GM18909 (cell line): ENCODE measurements at regions not wholly inside any gene's neighbourhood (a gene's known extent, or its start where the extent isn't known, plus 50 kb on each side); places are given as distances from the start of the nearest gene placed in this dataset.
"Not testable (repeated sequence)": the region's sequence is repeated elsewhere in the genome, so short reads cannot be mapped to it uniquely, and the experiment has no call there.

ENCODE experiments used
- ATAC-seq: cut with Tn5 transposase; IDR thresholded peaks from one replicate; pipeline ENCODE4 v1.9.1; 2021; ENCODE audit warnings: mild to moderate bottlenecking; ENCODE audit not compliant: unreplicated experiment, poor library complexity

DNA sequence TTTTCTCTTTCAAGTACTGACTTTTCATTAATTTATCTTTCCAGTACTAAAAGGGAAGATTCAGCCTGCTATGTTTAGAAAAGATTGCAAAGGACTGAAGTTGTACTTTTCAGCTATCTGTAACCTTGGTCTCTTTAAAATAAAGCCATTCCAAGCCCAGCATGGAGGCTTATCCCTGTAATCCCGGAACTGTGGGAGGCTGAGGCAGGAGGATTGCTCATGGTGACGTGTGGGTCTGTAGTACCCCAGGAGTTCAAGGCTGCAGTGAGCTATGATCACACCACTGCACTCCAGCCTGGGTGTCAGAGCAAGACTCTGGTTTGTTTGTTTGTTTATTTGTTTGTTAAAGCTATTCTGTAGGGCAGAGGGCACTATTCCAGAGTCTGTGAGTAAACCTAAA is 50.6 kb upstream of the TMEM170B start:
- no peak for ATAC-seq

DNA sequence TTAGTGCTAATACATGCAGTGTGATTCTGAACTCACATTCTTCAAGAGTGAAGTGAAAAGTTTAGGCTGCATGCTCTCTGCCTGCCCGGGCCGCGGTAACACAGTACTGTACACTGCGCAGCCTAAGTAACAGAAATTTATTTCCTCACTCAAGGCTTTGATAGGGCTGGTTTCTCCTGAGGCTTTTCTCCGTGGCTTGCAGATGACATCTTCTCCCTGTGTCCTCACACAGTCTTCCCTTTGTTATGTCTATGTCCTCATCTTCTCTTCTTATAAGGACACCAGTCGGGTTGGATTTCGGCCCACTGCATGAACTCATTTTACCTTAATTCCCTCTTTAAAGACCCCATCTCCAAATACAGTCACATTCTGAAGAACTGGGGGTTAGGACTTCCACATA is 51.1 kb upstream of the TMEM170B start:
- no peak for ATAC-seq

DNA sequence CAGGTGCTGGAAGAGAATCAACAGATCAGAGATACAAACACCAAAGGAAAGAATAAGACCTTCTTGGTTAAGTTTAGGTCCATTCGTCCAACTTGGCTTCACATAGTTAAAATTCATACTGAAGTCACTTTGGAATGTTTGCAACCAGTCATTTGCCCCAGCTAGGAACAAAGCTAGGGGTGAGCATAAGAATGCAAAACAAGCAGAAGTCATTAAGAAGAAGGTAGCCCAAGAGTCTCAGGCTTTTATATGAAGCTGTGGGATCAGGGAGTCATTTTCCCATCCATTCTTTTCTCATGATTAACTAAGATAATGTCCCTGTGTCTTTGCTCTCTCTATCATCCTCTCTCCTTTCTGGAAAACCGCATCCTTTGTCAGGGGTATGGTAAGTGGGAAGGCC is 51.5 kb upstream of the TMEM170B start:
- no peak for ATAC-seq

DNA sequence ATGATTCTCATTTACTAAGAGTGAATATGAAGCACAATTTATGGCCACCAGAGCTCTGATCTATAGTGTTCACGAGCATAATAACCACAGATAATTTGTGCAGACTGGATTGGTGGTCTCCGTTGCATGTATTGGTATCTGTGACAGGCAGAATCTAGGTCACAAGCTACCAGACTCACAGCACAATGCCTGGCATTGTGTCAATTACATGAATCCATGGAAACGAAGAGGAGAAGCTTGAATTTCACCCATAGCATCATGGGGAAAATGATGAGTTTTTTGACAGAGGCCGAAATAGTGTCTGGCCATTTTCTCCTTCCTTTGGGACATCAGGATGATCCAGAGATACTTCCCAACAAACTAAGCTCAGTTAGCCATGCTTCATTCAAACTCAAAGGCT is 52.3 kb upstream of the TMEM170B start:
- ATAC-seq: no peak

DNA sequence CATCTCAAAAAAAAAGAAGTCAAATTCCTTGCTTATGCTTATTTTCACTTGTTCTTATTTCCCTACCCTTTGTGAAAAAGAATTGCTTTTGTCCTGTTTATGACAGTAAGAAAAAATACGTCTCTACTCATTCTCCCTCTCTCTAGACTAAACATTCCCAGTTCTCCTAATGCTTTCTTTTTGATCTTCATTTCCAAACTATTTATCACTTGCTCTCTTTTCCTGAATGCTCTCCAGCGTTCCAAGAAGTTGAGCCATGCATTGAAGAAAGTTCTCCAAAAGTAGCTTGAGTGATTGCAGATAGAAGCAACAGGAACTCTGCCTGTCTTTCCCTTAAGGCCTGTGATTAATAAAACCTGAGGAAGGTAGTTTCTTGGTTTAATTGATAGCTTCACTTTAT is 53.1 kb upstream of the TMEM170B start:
- ATAC-seq: no peak

DNA sequence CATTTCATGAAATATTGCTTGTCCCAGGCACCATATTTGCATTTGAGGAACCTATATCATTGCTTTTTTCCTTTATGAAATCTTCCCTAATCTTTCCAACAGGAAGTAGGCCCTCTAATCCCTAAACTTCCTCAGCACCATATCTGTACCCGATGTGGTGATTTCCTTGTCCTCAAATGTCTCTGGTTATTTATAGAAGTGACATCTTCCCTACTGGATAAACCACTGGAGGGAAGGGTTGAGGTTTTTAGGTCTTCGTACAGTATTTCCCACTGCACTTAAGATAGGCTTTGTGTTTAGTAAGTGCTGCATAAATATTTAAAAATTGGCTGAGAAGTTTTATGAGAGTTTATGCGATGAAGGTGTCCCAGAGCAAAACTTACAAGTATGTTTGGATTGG is 54.9 kb upstream of the TMEM170B start:
- ATAC-seq: no peak

DNA sequence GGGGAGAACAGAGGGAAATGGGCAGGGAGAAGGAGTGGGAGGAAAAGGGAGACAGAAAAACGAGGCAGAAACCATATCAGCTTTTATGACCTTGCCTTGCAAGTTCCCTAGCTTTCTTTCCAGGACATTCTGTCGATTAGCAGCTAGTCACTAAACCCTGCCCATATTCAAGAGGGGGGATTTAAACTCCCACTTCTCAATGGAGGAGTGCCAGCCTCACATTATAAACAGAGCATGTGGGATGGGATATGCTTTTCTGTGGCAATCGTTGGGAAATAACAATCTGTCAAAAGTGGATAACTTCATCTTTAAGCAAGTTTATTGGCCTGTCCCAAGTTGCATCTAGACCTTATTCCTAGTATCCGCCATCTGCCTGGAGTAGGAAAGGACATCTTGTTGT is 57.0 kb upstream of the TMEM170B start:
- no peak for ATAC-seq

DNA sequence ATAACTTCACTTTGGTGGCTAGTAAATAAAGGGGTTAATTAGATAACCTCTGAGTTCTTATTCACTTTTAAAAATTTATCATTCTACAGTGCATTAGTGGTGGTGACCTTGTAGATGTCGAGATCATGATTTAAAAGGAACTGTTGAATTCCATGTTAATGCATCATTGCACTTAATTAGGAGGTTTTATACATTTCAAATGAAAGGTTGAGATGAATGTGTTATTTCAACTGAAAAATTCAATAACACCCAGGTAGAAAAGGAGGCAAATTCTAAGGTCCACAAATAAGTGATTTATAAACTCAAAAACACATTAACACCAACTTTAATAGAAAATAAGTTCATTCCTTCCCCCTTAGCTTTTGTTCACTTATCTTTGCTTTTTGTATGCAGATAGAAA is 58.3 kb upstream of the TMEM170B start:
- no peak for ATAC-seq

DNA sequence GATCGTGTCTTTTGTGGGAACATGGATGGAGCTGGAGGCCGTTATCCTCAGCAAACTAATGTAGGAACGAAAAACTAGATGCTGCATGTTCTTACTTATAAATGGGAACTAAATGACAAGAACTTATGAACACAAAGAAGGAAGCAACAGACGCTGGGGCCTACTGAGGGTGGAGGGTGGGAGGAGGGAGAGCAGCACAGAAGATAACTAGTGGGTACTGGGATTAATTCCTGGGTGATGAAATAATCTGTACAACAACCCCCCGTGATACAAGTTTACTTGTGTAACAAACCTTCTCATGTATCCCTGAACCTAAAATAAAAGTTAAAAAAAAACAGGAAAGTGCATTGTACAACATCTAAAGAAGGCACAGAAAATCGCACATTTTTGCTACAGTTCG is 59.0 kb upstream of the TMEM170B start:
- ATAC-seq: no peak

DNA sequence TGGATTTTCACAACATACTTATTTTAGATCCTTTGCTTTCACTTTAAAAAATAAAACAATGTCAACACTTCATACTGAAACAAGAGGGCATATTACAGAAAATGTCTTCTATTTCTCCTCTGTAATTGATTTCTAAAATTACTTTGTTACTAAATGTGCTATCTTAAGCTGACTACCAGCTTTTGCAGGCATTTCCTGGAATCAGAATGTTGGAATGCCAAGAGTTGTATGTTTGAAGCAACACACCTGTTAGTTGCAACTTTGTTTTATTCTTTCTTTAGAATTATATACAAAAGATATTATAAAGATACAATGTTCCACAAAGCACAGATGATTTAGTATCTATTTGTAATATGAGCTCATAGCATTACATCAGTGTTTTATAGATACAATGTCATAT is 62.5 kb upstream of the TMEM170B start:
- no peak for ATAC-seq

DNA sequence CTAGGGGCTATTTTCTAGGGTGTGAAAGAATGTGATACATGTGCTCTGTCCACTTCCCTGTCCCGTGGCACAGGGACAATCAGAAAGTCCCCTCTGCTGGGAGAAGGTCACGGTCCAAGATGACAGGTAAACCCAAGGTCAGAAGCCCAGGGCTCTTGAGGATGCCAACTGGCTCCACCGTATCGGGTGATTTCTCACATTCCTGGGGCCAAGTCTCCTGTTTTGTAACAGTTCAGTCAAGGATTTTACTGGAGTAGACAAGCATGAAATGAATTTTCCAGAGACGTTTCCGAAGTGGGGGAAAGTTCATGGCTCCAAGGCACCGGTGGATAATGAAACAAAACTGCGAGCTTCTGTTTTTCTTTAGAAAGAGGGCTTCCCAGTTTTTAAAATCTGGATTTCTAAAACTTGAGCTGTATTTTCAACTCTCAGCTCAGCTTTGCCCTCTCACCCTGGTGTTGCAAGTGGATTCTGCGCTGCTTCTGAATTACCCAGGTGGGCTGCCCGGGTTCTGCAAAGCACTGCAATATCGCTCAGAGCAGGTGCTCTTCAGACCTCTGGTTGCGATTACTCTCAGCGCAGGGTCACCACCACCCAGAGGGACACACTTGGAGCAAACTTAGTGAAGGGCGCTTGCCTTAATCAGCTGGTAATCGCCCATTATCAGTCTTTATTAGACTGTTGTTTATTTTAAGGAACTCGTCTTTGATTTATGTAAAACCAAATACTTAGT is 64.4 kb upstream of the TMEM170B start:
- ATAC-seq: no peak

DNA sequence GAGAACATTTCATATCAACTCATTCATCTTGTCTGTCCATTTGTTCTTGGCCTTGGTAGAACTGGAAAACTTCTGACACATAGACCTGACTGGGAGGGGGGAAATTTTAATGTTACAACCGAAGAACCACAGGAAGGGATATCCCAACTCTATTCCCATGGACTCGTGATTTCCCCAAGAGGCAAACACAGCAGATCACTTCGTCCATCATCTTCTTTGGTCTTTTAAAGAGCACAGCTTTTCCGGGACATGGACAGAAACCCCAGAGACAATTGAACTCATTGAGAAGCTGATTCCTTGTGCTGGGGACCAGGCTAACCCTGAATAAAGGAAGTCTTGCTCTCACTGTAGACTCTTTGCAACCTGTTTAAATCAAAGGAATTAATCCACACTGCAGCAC is 66.3 kb upstream of the TMEM170B start:
- no peak for ATAC-seq

DNA sequence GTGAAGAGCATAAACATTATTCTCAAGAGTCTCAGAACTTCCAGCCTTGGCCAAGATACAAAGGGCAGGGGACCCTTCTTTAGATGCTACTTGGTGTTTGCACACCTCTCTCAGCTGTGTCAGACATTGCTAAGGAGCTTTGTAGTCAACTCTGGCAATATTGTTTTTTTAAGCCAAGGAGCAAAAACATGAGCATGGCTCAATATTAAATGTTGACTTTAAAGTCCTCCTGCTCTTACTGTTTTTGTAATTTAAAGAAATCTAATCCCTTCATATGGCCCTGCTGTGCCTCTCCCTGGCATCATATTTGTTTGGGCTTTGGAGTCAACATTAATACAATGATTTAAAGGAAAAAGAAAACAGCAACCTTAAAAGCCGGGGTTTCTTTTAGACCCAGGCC is 67.9 kb upstream of the TMEM170B start:
- ATAC-seq: no peak

DNA sequence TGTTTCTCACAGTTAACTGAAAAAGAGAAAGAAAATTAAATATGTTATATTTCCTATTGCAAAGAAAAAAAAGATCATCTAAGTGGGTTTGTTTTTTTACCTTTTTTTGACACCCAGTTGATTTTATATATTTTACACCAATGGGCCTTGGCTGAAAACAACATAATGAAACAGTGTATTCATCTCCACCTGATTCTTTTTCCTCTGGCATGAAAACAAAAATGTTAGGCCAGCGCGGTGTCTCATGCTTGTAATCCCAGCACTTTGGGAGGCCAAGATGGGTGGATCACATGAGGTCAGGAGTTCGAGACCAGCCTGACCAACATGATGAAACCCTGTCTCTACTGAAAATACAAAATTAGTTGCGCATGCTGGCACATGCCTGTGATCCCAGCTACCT is 69.3 kb upstream of the TMEM170B start:
- not testable (repeated sequence) for ATAC-seq

DNA sequence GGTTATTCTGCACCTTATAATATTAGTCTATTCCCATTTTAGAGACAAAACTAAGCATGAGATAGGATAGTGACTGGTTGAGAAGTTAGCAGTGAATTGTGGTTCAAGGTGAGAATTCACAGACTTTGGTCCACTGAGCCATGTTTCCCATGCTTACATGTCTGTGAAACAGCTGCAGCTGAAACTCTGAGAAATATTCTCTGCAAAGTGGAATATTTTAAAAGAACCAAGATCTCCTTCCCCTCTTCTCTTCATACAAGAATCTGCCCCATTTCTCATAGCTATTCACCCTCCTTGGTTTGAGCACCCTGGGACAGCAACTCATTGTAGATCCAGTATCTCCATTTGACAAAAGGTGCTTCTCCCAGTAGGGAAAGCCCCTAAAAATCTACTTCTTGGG is 70.2 kb upstream of the TMEM170B start:
- no peak for ATAC-seq

DNA sequence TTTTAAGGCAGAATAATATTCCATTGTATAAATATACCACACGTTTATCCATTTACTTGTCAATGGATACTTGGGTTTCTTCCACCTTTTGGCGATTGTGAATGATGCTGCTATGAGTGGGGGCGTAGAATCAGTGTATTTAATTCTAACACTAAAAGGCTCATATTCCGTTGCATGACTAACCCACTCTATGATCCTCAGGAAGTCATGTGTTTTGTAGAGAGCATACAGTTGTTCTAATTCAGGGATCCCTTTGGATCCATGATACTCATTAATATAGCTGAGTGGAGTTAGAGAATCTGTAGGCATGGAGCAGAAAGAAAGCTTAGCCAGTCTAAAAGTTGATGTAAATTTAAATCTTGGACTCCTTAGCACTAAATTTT is 74.2 kb upstream of the TMEM170B start:
- ATAC-seq: no peak

DNA sequence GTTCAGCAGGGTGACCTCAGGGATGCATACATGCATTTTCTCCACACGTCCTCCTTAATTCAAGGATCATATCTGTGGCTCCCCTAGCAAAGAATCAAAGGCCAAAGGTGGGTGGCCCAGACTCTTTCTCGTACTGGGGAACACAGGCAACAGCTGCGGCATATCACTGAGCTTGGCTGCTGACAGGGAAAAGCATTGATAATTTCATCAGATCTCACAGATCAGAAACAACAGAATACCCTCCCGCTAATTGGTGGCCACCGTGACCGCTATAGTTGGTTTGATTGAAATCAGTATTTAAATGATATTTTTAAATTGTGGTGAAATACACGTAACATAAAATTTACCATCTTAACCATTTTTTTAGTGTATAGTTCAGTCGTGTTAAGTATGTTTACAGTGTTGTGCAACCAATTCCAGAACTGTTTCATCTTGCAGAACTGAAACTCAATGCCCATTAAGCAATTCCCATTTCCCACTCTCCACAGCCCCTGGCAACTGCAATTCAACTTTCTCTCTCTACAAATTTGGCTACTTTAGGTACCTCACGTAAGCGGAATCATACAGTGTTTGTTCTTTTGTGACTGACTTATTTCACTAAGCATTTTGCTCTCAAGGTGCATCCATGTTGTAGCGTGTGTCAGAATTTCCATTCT is 74.7 kb upstream of the TMEM170B start:
- ATAC-seq: no peak

DNA sequence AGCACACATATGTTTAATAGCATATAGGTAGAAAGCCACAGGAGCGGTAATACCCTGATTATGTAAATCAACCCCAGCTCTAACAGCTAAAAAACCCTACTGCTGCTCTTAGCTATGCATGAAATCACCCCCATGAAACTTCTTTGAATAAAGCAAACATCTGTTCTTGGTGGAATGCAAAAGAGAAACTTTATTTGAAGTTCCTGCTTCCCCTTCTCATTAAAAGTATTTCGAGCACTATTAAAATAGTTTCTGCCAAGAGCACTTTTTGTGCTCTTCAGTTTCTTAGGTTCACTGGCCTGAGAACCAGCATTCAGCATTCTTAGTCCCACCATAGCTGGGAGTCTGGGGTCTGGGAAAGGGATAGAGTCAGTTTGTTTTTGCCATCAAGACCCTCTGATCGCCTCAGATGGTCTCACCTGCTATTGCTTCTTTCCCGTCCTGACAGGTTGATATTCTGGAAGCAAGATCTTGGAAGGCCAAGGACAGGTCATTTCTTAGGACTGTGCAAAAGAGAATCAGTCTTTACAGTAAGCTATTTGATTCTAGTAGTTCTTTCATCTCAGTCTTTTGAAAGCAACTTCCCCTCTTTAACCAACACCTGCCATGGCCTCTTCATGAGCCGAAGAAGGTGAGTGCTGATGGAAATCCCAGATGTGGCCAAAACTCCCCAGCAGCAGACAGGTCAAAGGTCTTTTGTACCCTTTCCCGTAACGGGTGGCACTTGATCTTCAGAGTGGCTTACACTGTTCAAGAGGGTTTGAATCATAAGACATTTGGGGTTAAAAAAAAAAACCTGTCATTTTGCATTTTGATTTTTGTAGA is 76.5 kb upstream of the TMEM170B start:
- peak; percentile 78 for ATAC-seq

DNA sequence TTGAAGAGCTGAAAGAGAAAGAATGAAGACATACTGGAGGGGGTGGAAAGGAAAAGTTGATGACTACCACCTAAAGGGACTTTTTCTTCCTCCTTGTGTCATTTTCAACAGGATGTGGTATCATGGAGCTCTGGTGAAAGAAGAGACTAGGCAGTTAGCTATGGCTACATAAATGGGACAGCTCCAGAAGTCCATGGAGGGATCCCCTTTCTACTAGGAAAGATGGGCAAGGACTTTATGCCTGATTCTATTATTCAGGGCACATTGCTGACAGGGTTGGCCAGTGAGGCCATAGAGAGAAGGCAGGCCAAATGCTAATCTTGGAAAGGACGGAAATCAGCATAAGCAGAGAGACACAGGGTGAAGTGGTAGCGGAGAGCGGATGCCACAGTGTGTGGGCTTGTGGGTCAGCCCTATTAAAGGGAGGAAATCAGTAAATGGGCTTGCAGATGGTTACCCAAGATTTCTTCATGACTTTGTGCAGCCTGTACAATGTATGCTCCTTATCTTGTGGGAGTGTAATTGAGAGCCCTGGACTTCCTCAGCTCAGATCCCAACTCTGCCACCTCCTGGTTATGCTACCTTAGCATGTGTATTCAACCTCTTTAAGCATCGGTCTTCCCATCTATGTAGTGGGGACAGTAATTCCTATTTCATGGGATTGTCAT is 77.4 kb upstream of the TMEM170B start:
- ATAC-seq: peak; percentile 35

DNA sequence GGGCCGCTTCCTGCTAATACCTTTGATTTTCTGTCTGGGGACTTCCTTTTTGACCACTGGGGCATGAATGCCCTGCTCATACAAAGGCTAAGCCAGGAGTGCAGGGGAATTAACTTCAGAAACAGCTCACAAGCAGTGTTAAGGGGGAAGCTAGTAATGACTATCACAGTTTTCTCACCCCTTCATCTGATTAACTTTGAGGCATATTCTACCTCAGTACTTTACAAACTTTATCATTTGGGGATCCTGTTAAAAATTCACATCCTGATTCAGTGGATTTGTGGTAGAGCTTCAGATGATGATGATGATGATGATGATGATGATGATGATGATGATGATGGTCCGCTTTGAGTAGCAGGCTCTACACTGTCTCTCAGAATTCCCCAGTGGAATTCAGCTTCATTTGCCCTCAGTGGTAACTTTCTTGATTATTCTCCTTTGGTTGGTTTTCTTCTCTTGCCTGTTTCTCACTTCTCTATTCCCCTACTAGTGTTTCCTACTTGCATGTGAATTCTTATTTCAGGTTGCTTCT is 78.4 kb upstream of the TMEM170B start:
- ATAC-seq: peak; percentile 77

DNA sequence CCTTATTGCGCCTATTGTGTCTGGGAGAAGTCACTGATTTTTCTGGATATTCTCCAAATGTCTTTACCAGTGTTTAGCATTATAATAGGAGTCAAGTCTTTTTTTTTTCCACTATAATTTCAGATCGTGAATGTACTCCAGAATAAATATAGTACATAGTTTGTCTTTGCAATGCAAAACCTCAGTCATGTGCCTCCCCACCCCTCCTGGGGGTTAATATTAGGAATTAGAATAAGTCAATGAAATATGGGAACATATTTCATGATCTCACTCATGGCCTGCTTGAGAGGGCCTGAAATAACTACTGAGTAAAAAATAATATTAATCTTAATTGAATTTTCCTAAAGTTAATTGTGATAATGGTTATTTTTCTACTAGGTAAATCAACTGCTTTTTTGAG is 79.0 kb upstream of the TMEM170B start:
- ATAC-seq: no peak
